ENCODE measurements at regions not wholly inside any gene's neighbourhood (a gene's known extent, or its start where the extent isn't known, plus 50 kb on each side); places are given as distances from the start of the nearest gene placed in this dataset.
"Not testable (repeated sequence)": the region's sequence is repeated elsewhere in the genome, so short reads cannot be mapped to it uniquely, and the experiment has no call there.

DNA sequence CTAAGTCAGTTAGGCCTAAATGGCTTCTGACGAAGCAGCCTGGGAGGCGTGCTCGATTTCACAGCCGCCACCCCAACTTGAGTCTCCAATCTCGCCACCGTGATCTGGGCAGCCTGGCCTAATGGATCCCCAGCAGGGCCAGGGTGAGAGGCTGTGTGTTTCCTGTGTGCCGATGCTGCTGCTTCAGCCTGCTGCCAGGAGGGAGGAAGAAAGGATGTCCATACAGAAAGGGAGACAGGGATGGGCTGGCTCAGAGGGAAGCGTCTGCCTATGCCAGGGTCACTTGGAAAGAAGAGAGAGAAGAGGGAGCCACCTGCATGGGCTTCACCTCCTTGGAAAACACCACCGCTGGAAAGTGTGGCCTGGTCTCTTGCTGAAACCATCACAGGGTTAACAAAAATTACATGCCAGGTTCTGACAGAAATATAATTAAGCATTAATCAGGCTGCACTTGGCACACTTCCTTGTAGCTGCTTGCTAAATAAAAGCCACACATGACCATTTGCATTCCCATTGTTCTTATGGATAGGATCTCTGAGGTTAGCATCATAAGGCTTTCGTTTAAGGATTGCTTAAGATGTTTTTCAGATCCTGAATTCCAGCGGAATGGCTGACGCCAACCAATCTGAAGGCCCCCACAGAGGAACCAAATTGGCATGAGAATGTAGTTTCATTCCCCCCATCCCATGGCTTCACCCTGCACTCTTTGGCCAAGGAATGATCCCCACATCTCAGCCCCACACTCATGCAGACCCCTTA lies 108.8 kb upstream of the SLC1A4 start:
- H3K9me3 Mint-ChIP-seq, result no peaks in the 10 kb centered on the region
- no peaks in the 10 kb centered on the region for H3K27me3 Mint-ChIP-seq
- no peak overlapping the region for H3K27ac Mint-ChIP-seq
- no peak overlapping the region for H3K4me3 Mint-ChIP-seq
- H3K4me1 Mint-ChIP-seq, result peaks cover 0 to 5% (median 2%) of the 10 kb centered on the region in 3 donors
- peaks cover 3% of the 10 kb centered on the region for H3K36me3 Mint-ChIP-seq

DNA sequence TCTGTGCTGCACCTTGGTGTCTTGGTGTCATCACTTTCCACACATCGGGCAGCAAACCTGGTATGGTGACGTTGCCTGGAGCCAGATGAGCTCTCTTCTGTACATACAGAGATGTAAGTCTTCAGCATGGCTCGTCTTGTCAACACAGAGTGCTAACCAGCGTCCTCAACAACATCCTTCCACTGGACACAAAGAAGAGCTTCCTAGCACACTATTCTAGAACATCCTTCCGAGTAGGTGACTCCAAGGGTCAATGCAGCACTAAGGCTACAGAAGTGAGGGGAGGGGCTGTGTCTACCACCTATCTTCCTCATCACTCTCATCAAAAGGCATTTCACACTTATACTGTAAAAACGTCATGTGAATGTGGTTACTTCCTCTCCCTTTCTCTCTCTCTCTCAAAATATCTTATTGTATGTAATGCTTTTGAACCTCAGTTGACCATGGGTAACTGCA lies 108.1 kb upstream of the SLC1A4 start:
- no peaks in the 10 kb centered on the region for H3K27me3 Mint-ChIP-seq

DNA sequence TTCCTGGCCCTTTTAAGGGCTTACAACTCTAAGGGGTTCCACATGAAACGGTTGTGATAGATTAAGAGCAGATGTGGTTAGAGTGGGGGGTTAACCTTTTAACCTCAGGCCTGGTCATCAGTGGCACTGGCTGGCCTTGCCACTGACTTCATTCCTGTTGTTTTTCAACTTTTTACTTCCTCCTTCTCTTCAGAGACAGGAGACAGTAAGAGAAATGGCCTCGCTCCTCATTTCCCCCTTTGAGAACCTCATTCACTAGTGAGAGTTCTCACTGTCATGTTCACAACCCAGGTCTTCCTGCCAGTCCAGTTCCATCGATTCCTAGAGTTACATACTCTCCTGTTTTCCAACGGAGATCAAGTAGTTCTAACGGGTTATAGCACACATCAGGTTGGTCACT lies 101.6 kb upstream of the SLC1A4 start:
- Mint-ChIP-seq H3K4me1 (peaks cover 0 to 3% (median 0%) of the 10 kb centered on the region in 3 donors), H3K36me3 (peaks cover 2% of the 10 kb centered on the region), H3K9me3 (no peaks in the 10 kb centered on the region), H3K27ac (no peak overlapping the region), H3K27me3 (no peaks in the 10 kb centered on the region), H3K4me3 (no peak overlapping the region)

More for the DNA sequence above, 108.1 kb upstream of the SLC1A4 start:
- Mint-ChIP-seq H3K27ac (no peak overlapping the region), H3K4me1 (peaks cover 0 to 5% (median 3%) of the 10 kb centered on the region in 3 donors), H3K36me3 (peaks cover 3% of the 10 kb centered on the region), H3K4me3 (no peak overlapping the region), H3K9me3 (no peaks in the 10 kb centered on the region)

DNA sequence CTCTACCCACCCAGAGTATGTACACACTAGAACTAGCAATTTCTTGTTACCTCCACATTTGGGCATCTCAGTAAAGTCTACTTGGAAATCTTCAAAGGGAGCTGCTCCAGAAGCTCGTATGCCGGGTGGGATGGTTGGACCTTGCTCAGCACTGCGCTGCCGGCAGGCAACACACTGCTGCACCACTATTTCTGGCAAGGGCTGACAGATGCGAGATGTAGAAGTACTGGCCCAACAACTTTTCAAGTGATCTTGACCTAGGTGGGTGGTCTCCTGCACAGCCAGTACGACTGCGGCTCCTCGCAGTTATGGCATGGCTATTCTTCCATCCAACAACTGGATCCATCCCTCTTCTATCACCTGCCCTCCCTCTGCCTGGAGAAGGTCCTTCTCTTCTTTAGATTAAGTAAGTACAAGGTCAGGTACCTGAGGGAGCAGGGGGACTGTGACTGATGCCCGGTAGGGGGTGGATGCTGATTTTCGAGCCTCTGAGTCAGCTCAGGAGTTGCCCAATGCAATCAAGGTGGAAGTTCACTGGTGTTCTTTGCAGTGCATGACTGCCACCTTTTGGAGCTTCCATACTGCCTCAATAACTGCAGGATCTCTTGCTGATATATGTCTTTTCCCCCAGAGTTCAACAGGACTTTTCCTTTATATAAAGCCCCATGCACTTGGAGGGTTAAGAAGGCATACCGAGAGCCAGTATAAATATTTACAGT lies 100.4 kb upstream of the SLC1A4 start:
- Mint-ChIP-seq H3K27ac (no peak overlapping the region), H3K4me1 (peaks cover 0 to 3% (median 0%) of the 10 kb centered on the region in 3 donors), H3K4me3 (no peak overlapping the region), H3K36me3 (peaks cover 2% of the 10 kb centered on the region), H3K9me3 (no peaks in the 10 kb centered on the region), H3K27me3 (no peaks in the 10 kb centered on the region)

DNA sequence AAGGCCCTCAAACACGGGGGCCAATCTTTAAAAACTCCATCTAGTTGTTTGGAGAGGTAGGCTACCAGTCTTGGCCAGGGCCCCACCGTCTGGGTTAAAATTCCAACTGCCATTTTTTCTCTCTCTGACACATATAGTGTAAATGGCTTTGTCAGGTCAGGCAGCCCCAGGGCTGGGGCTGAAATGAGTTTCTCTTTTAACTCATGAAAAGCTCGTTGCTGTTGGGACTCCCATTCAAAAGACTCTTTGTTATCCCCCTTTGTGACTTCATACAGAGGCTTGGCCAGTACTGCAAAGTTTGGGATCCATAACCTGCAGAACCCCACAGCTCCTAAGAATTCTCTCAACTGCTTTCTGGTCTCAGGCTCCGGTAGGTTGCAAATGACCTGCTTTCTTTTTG lies 99.4 kb upstream of the SLC1A4 start:
- H3K4me1 Mint-ChIP-seq, result peaks cover 0 to 3% (median 0%) of the 10 kb centered on the region in 3 donors
- no peak overlapping the region for H3K4me3 Mint-ChIP-seq
- peaks cover 2% of the 10 kb centered on the region for H3K36me3 Mint-ChIP-seq
- peak overlapping the region in 1 of 3 donors; percentile 82 for H3K27ac Mint-ChIP-seq
- H3K27me3 Mint-ChIP-seq, result no peaks in the 10 kb centered on the region
- H3K9me3 Mint-ChIP-seq, result no peaks in the 10 kb centered on the region

DNA sequence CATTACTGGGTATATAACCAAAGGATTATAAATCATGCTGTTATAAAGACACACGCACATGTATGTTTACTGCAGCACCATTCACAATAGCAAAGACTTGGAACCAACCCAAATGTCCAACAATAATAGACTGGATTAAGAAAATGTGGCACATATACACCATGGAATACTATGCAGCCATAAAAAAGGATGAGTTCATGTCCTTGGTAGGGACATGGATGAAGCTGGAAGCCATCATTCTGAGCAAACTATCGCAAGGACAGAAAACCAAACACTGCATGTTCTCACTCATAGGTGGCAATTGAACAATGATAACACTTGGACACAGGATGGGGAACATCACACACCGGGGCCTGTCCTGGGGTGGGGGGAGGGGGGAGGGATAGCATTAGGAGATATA lies 92.6 kb upstream of the SLC1A4 start:
- not testable (repeated sequence) for H3K27me3 Mint-ChIP-seq, H3K27ac Mint-ChIP-seq, H3K4me1 Mint-ChIP-seq, H3K36me3 Mint-ChIP-seq, H3K9me3 Mint-ChIP-seq, H3K4me3 Mint-ChIP-seq

DNA sequence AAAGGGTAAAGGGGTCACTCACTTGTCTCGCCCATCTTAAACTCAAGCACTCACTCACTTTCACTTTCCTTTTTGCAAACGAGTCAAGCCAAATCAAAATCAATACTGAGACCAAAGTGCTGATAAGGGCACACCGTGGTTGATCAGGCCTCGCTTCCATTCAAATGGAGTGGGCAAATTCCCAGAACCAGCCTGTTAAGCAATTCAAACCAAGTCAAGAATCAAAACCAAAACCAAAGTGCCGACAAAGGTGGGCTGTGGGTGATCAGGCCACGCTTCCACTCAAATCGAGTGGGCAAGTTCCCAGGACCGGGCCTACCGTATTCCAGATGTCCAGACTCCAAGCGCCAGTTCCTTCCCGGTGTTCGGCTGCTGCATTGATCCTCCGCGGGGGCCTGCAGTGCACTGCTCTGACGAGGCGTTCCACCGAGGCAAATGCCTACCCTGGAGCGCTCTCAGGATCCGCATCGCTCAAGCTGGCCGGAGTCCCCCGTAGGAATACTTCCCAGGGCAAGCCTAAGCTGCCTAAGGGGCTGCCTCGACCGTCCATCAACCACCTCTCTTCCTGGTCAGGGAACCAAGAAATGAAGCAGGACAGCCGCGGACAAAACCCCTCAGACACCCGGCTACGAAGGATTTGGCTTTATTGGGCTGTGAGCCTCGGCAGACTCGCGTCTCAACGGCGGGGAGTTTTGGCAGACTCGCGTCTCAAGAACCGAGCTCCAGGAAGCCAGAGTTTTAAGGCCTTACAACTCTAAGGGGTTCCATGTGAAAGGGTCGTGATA lies 89.9 kb upstream of the SLC1A4 start:
- Mint-ChIP-seq H3K27me3 (no peaks in the 10 kb centered on the region), H3K36me3 (no peaks in the 10 kb centered on the region), H3K9me3 (no peaks in the 10 kb centered on the region), H3K4me1 (peaks cover 5 to 15% (median 7%) of the 10 kb centered on the region in 3 donors), H3K27ac (peak overlapping the region in 1 of 3 donors; percentile 64), H3K4me3 (peak overlapping the region in 1 of 4 donors; percentile 83)

DNA sequence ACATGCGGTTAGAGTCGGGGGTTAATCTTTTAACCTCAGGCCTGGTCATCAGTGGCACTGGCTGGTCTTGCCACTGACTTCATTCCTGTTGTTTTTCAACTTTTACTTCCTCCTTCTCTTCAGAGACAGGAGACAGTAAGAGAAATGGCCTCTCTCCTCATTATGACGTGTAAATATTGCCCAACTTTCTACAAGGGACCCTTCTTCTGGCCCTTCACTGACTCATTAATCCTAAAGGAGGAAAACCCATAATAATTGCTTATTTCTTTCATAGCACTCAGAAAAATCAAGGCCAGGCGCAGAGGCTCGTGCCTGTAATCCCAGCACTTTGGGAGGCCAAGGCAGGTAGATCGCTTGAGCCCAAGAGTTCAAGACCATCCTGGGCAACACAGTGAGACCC lies 89.3 kb upstream of the SLC1A4 start:
- peaks cover 8 to 20% (median 11%) of the 10 kb centered on the region in 3 donors for H3K4me1 Mint-ChIP-seq
- H3K4me3 Mint-ChIP-seq, H3K36me3 Mint-ChIP-seq, H3K9me3 Mint-ChIP-seq, H3K27ac Mint-ChIP-seq, H3K27me3 Mint-ChIP-seq: not testable (repeated sequence)

DNA sequence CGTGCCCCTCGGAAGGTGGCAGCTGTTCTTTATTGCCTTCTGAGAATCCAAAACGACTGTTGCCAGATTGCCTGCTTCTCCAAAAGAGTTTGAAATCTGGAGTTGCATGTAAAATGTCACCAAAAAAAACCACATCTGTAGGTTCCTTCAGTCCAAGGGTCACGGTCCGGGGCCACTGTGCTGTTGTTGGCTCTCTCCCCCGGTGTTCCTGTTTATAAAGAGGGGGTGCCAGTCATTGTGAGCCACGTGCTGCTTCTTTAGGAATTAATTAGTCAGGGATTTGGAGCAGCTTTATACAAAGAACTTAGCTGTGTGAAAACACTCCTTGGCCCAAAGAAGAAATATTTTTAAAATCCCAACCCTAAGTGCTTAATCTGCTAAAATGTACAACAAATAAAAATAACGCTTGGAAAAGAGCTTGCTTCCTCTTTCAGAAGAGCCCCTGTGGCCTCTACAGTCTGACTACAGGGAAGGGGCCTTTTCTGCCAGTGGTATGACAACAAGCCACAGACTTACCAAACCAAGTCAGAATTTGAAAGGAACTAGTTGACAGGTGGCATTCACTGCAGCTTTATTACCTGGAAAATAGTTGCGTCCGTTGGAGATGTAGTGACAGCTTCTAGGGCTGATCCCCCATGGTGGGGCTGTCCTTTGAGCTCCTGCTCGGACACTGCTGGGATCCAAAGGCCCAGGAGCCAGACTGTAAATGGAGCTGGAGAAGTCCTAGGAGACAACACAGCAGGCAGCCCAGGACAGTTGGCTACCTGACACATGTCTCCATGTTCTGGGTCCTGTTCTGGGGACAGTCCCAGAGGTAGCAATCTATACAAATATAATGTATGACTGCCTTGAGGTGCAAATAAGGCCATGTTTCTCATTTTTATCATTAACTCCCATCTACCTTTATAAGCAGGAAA lies 84.5 kb upstream of the SLC1A4 start:
- Mint-ChIP-seq H3K27me3 (no peaks in the 10 kb centered on the region), H3K27ac (peak overlapping the region in 1 of 3 donors; percentile 88), H3K4me1 (peaks cover 10 to 24% (median 13%) of the 10 kb centered on the region in 3 donors), H3K4me3 (peak overlapping the region in 1 of 4 donors; percentile 69), H3K9me3 (no peaks in the 10 kb centered on the region), H3K36me3 (peaks cover 3% of the 10 kb centered on the region)

DNA sequence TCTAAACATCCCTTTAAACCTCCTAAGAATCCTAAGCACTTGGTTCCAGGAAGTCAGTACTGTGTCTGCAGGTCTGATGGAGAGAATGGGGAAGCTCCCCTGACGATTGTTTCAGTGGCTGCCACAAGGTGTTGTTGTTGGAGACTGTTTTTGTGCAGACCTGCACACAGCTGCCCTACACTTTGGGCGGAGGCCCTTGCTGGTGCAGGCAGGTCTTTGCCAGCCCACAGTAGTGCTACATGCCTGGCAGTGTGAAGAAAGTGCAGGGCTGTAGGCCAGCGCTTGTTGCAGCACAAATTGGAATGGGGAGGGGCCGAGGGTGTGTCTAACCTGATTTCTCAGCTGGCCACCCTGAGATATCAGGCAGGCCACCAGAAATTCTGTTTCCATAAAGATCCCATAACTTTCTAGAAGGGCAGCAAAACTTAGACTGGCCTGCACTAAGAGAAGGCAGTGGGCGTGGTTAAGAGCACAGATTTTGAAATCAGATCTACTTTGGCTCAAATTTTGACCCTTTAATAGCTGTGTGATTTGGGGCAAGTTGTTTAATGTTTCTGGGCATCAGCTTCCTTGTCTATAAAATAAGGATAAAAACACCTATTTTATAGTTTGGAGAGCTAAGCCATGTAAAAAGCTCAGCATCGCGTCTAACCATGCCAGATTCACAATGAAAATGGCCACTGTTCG lies 83.7 kb upstream of the SLC1A4 start:
- H3K4me1 Mint-ChIP-seq, result peaks cover 10 to 24% (median 13%) of the 10 kb centered on the region in 3 donors
- H3K36me3 Mint-ChIP-seq, result peaks cover 3% of the 10 kb centered on the region
- no peaks in the 10 kb centered on the region for H3K27me3 Mint-ChIP-seq
- H3K27ac Mint-ChIP-seq, result no peak overlapping the region
- no peak overlapping the region for H3K4me3 Mint-ChIP-seq
- H3K9me3 Mint-ChIP-seq, result no peaks in the 10 kb centered on the region

DNA sequence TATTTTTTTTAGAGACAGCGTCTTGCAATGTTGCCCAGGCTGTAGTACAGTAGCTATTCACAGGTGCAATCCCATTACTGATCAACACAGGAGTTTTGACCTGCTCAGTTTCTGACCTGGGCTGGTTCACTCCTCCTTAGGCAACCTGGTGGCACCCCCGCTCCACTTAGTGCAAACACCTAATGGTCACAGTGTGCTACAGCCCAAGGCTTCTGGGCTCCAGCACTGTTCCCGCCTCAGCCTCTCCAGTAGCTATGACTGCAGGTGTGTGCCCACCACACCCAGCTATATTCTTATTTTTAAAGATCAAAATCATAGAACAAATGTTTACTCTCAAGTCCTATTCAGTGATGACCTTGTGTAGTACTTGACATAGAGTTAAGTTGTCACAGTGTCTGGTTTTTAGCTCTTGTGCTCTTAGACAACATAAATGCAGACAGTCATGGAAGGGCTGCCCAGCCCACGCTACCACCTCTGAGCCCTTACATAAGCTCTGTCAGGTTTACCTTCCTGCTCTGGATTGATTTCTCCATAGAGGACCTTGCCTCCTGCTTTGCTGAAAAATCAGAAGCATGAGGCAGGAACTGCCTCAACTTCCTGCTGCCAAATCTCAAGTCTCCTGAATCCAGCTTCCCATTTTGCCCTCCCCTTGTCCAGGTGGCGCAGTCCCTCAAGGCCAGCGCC lies 82.2 kb upstream of the SLC1A4 start:
- Mint-ChIP-seq H3K27me3 (no peaks in the 10 kb centered on the region), H3K36me3 (peaks cover 6% of the 10 kb centered on the region), H3K27ac (peak overlapping the region in 1 of 3 donors; percentile 33), H3K9me3 (no peaks in the 10 kb centered on the region), H3K4me3 (no peak overlapping the region), H3K4me1 (peaks cover 10 to 24% (median 13%) of the 10 kb centered on the region in 3 donors)

DNA sequence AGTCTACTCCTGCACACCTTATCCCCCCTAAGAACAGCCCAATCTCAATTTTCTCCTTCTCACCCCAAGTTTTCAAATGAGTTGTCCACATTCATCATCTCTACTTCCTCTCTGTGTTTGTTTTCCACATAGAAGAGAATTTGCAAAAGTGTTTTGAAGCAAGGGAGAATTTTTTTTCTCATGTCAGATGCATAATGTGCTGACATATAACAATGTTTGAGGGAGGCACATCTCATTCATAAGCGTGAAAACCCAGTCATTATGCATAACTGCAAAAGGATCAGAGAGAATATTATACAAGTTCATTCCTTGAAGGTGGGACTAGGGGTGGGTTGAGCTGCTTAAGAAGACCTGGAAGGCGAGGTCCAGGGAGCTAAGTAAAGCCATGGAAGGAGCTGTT lies 80.8 kb upstream of the SLC1A4 start:
- H3K27me3 Mint-ChIP-seq, result no peaks in the 10 kb centered on the region
- H3K9me3 Mint-ChIP-seq, result no peaks in the 10 kb centered on the region
- H3K27ac Mint-ChIP-seq, result no peak overlapping the region
- no peak overlapping the region for H3K4me3 Mint-ChIP-seq
- H3K36me3 Mint-ChIP-seq, result peaks cover 6% of the 10 kb centered on the region
- H3K4me1 Mint-ChIP-seq, result peaks cover 17 to 25% (median 19%) of the 10 kb centered on the region in 3 donors

DNA sequence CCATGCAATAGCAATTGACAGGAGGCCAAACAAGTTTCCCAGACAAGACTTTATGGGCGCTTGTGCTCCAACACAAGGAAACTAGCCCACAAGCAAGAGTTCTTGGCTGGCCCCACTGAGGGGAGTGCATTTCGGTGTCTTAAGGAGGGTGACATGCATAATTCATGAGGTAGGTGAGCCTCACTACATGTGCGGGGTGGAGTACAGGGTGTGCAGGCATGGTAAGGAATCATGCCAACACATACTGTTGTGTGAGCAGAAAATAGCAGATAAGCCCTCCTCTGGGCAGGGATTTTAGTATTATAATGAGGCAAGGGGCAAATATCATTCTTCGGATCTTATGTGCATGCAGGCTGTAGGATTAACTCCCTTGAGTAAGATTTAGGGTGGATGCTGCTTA lies 78.7 kb upstream of the SLC1A4 start:
- H3K27ac Mint-ChIP-seq, result peak overlapping the region in 1 of 3 donors; percentile 6
- H3K4me3 Mint-ChIP-seq, result no peak overlapping the region
- H3K27me3 Mint-ChIP-seq, result no peaks in the 10 kb centered on the region
- H3K36me3 Mint-ChIP-seq, result peaks cover 6% of the 10 kb centered on the region
- peaks cover 24 to 32% (median 25%) of the 10 kb centered on the region in 3 donors for H3K4me1 Mint-ChIP-seq
- no peaks in the 10 kb centered on the region for H3K9me3 Mint-ChIP-seq
